Activated T-helper 17 cell treated with anti-CD3 and anti-CD28 coated beads, Interleukin-2, amount 50 U/mL, for 72 hours (primary cell): ENCODE measurements at regions not wholly inside any gene's neighbourhood (a gene's known extent, or its start where the extent isn't known, plus 50 kb on each side); places are given as distances from the start of the nearest gene placed in this dataset.
"Not testable (repeated sequence)": the region's sequence is repeated elsewhere in the genome, so short reads cannot be mapped to it uniquely, and the experiment has no call there.

Experiments used
- ATAC-seq: fragments of 150-1000 bp; cut with Tn5 transposase; replicated peaks from 2 replicates; pipeline ENCODE4 v1.10.0; 2021; ENCODE audit warnings: mild to moderate bottlenecking, moderate library complexity
- H3K27ac Mint-ChIP-seq: one replicate; pipeline ENCODE4 v1.8.0; 2022; ENCODE audit warnings: mixed read lengths
- H3K27me3 Mint-ChIP-seq: one replicate; pipeline ENCODE4 v1.8.0; 2022; ENCODE audit warnings: mixed read lengths
- H3K36me3 Mint-ChIP-seq: one replicate; pipeline ENCODE4 v1.8.0; 2022; ENCODE audit warnings: low read depth, mild to moderate bottlenecking, mixed read lengths
- H3K4me1 Mint-ChIP-seq: one replicate; pipeline ENCODE4 v1.8.0; 2022; ENCODE audit warnings: mixed read lengths
- H3K4me3 Mint-ChIP-seq: one replicate; pipeline ENCODE4 v1.8.0; 2022; ENCODE audit warnings: mild to moderate bottlenecking, mixed read lengths
- H3K9me3 Mint-ChIP-seq: one replicate; pipeline ENCODE4 v1.8.0; 2022; ENCODE audit warnings: mixed read lengths

DNA sequence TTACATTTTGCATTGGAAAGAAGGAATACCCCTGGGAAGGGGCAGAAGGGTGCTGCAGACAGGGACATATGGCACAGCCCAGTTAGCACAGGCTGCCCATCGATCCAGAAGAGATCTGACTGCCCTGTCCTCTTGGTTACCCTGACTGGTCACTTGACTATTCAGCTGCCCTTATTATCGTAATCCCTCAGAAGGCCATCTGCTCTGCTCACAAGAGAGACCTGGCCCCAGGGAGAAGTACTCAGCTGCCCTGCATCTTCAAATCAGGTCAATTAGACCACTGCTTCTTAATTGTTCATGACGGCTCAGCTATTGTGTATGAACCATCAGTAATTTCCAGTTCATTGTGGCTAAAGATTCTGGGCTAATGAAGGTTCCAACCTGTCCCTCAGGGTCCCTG is 345.0 kb downstream of the TLE1 start:
- Mint-ChIP-seq H3K4me3 (no peak overlapping the region), H3K27ac (no peak overlapping the region), H3K9me3 (no peaks in the 10 kb centered on the region), H3K27me3 (no peaks in the 10 kb centered on the region), H3K4me1 (no peaks in the 10 kb centered on the region), H3K36me3 (no peaks in the 10 kb centered on the region)
- no peak for ATAC-seq

DNA sequence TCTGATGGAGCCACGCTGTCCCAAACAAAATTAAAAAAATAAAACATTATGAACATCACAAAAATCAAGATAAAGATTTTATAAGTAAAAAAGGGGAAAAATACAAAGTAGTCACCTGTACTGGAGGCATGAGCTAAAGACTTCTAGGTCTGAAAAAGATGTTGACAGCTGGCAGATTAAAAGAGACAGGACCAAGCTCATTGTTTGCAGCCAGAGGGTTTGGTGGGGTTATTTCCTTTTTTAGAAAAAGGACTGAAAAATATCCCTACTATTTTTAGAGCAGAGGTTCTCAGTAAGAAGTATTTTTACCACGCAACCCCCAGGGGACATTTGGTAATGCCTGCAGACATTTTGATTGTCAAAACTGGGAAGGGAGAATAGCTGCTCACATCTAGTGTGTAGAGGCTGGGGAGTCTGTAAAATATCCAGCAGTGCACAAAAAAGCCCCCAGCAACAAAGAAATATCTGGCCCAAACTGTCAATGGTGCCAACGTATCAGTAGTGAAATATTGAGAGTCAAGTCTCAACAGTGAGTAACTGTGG is 353.4 kb downstream of the TLE1 start:
- H3K9me3 Mint-ChIP-seq: peaks cover 17% of the 10 kb centered on the region
- no peak overlapping the region for H3K4me3 Mint-ChIP-seq
- H3K27ac Mint-ChIP-seq: no peak overlapping the region
- no peaks in the 10 kb centered on the region for H3K27me3 Mint-ChIP-seq
- H3K36me3 Mint-ChIP-seq: no peaks in the 10 kb centered on the region
- no peak for ATAC-seq
- no peaks in the 10 kb centered on the region for H3K4me1 Mint-ChIP-seq

DNA sequence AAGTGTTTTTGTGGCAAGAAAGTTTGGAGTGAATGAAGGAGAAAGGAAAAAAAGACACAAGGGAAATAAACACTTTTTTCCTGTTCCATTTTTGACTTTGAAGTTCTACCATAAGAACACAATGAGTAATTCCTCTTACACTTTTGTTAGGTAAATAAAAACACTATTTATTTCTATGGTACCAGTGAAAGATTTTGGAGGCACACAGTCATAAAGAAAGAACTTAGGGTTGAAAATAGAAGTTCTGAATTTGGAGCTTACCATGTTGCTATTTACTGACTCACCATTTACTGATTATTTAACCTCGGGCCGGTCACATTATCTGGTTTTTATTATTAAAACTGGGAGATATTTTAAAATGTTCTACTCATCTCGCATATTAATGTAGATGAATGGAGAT is 367.8 kb downstream of the TLE1 start:
- no peak overlapping the region for H3K4me3 Mint-ChIP-seq
- ATAC-seq: no peak
- no peaks in the 10 kb centered on the region for H3K4me1 Mint-ChIP-seq
- no peaks in the 10 kb centered on the region for H3K36me3 Mint-ChIP-seq
- H3K27me3 Mint-ChIP-seq: no peaks in the 10 kb centered on the region
- H3K9me3 Mint-ChIP-seq: peaks cover 19% of the 10 kb centered on the region
- H3K27ac Mint-ChIP-seq: no peak overlapping the region

DNA sequence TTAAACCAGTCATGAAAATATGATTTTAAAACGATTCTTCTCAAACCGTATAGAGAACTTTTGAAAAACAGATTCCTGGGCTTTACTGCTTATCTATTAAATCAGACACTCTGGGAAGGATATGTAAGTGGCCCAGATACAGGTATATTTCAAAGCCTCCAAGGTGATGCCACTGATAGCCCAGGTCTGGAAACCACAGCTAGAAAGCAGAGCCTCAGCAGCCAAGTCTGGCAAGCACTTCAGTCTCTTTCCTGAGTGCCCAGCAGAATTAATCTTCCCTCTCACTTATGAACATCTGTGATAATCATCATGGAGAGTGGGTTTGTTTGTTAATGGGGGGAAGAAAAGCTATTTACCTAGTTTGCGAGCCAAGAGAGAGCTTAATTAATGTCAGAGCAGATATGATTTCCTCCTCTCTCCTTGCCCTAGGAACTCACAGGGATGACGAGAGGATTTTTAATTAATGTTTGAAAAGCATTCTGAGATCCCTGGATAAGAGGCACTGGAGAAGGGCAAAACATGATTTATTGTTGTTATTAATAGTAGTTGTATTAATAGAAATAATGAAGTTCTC is 368.4 kb downstream of the TLE1 start:
- Mint-ChIP-seq H3K9me3 (peaks cover 18% of the 10 kb centered on the region), H3K27ac (no peak overlapping the region), H3K4me3 (no peak overlapping the region), H3K4me1 (no peaks in the 10 kb centered on the region), H3K36me3 (no peaks in the 10 kb centered on the region), H3K27me3 (no peaks in the 10 kb centered on the region)
- no peak for ATAC-seq

DNA sequence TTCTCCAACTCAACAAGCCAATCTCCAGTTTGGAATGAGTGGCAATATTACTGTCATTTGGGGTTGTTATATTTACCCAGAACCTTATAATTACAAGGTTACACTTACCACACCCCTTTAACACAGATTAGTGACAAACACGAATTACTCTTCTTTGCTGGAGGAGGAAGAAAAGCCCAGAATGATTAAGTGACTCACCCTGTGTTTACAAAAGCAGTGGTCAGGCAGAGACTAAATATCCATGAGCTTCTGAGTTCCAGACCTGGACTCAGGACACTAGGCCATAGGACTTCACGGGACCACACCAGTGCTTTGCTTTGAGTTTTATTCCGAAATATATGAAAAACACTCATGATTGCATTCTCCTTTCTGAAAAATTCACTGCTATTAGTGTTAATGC is 370.8 kb downstream of the TLE1 start:
- H3K9me3 Mint-ChIP-seq: peaks cover 27% of the 10 kb centered on the region
- H3K27ac Mint-ChIP-seq: no peak overlapping the region
- ATAC-seq: no peak
- no peak overlapping the region for H3K4me3 Mint-ChIP-seq
- no peaks in the 10 kb centered on the region for H3K36me3 Mint-ChIP-seq
- no peaks in the 10 kb centered on the region for H3K27me3 Mint-ChIP-seq
- no peaks in the 10 kb centered on the region for H3K4me1 Mint-ChIP-seq

DNA sequence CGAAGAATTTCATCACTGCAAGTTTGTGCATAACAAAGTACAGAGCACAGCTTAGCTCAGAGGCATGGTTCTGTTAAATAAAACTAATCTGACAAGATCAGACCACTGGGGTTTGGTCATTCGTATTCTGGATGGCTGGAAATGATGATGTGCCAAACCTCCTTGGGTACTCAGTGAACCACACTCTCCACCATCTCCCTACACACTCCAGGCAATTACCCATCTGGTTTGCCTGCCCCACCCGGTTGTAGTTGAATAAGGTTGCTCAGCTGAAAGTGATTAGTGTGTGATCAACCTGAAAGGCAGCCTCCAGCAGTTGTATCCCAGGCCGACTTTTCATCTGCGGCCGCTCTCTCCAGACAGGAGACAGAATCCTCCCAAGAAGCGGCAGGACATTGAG is 371.4 kb downstream of the TLE1 start:
- H3K27ac Mint-ChIP-seq: no peak overlapping the region
- H3K27me3 Mint-ChIP-seq: no peaks in the 10 kb centered on the region
- H3K9me3 Mint-ChIP-seq: peaks cover 28% of the 10 kb centered on the region
- ATAC-seq: no peak
- H3K36me3 Mint-ChIP-seq: no peaks in the 10 kb centered on the region
- no peak overlapping the region for H3K4me3 Mint-ChIP-seq
- no peaks in the 10 kb centered on the region for H3K4me1 Mint-ChIP-seq

DNA sequence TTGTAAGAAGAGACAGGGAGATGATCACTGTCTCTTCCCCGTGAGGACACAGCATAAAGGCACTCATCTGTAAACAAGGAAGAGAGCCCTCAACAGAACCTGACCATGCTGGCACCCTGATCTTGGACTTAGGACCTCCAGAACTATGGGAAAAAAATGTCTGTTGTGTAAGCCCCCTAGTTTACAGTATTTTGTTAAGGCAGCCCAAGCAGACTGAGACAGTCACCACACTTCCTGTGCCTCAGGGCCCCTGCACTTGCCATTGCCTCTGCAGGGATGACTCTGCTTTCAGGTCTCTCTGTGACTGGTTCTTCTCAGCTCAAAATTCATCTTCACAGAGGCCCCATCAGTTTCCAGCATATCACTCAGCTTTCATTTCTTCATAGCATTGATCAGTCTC is 372.1 kb downstream of the TLE1 start:
- Mint-ChIP-seq H3K9me3 (peaks cover 26% of the 10 kb centered on the region), H3K27me3 (no peaks in the 10 kb centered on the region), H3K4me3 (no peak overlapping the region), H3K4me1 (no peaks in the 10 kb centered on the region), H3K27ac (no peak overlapping the region), H3K36me3 (no peaks in the 10 kb centered on the region)
- no peak for ATAC-seq

DNA sequence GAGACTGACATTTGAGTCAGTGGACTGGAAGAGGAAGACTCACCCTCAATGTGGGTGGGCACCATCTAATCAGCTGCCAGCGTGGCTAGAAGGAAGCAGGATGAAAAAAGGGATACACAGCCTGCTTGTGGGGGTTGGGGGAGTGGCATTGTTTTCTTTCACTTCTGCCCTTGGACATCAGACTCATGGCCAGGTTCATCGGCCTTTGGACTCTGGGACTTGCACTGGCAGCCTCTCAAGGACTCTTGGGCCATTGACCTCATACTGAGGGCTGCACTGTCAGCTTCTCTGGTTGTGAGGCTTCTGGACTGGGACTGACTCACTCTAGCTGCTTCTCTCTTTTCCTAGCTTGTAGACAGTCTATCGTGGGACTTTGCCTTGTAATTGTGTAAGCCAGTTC is 374.9 kb downstream of the TLE1 start:
- Mint-ChIP-seq H3K4me1 (no peaks in the 10 kb centered on the region), H3K36me3 (no peaks in the 10 kb centered on the region), H3K9me3 (peaks cover 33% of the 10 kb centered on the region), H3K4me3 (no peak overlapping the region), H3K27ac (no peak overlapping the region), H3K27me3 (no peaks in the 10 kb centered on the region)
- ATAC-seq: no peak

DNA sequence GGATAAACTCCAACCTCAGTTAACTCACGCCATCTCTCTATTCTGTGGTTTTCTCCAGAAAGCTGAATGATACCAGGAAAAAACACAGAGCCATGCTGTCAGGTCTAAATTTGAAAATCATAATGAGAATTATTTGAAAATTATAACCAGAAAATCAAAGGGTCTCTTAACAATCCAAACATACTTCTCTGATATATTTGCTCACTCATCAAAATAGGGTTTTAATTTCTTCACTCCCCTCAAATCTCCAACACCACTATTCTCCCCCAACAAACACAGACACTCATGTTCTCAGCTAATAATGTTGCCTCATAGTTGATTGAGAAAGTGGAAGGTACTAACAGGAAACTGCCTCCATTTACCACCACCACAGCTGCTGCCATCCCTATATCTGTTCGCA is 375.5 kb downstream of the TLE1 start:
- Mint-ChIP-seq H3K9me3 (peaks cover 36% of the 10 kb centered on the region), H3K4me1 (no peaks in the 10 kb centered on the region), H3K4me3 (no peak overlapping the region), H3K27ac (no peak overlapping the region), H3K27me3 (no peaks in the 10 kb centered on the region), H3K36me3 (no peaks in the 10 kb centered on the region)
- no peak for ATAC-seq

DNA sequence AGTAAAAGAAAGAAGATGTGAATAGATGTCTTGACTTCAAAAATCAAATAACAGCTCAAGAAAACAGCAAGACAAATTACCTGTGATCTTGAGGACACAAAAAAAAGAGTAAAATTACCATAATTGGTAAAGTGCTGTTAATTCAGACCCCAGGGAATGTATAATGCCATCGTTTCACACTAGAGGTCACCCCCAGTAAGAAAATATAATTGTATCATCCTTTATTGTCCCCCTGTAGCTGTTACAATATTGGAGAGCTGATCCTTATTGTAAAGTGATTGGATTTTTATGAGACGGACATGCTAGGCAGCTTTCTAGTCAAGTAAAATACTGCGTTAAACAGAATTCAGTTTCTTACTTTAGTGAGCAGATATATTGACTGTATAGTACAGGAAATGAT is 377.0 kb downstream of the TLE1 start:
- H3K27ac Mint-ChIP-seq: no peak overlapping the region
- no peak overlapping the region for H3K4me3 Mint-ChIP-seq
- no peaks in the 10 kb centered on the region for H3K36me3 Mint-ChIP-seq
- no peaks in the 10 kb centered on the region for H3K27me3 Mint-ChIP-seq
- ATAC-seq: no peak
- H3K9me3 Mint-ChIP-seq: peaks cover 31% of the 10 kb centered on the region
- no peaks in the 10 kb centered on the region for H3K4me1 Mint-ChIP-seq

DNA sequence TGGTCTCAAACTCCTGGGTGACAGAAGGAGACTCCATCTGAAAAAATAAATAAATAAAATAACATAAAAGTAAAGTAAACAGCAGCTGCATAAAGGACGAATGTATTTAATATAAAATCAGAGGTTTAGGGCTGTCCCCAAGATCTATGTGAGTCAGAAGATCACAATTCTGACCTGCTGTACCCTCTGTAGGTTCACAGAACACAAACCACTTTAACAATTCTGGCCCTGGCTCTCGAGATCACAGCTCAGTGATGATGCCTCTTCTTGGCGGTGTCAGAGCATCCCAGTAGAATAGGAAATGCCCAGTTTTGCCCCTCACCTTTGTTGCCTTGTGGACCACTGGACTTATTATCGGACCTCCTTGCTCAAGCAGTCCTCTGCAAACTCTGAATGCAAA is 380.9 kb downstream of the TLE1 start:
- Mint-ChIP-seq H3K36me3 (no peaks in the 10 kb centered on the region), H3K27me3 (no peaks in the 10 kb centered on the region), H3K9me3 (peaks cover 19% of the 10 kb centered on the region), H3K27ac (no peak overlapping the region), H3K4me1 (no peaks in the 10 kb centered on the region), H3K4me3 (no peak overlapping the region)
- no peak for ATAC-seq

DNA sequence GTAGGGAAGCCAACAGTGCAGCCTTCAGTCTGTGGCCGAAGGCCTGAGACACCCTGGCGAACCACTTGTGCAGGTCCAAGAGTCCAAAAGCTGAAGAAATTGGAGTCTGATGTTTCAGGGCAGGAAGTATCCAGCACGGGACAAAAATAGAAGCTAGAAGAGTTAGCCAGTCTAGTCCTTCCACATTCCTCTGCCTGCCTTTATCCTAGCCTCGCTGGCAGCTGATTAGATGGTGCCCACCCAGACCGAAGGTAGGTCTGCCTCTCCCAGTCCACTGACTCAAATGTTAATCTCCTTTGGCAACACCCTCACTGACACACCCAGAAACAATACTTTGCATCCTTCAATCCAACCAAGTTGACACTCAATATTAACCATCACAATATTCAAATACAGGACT is 381.6 kb downstream of the TLE1 start:
- H3K4me3 Mint-ChIP-seq, H3K27ac Mint-ChIP-seq, H3K27me3 Mint-ChIP-seq, H3K4me1 Mint-ChIP-seq, ATAC-seq, H3K36me3 Mint-ChIP-seq: not testable (repeated sequence)
- peaks cover 19% of the 10 kb centered on the region for H3K9me3 Mint-ChIP-seq

DNA sequence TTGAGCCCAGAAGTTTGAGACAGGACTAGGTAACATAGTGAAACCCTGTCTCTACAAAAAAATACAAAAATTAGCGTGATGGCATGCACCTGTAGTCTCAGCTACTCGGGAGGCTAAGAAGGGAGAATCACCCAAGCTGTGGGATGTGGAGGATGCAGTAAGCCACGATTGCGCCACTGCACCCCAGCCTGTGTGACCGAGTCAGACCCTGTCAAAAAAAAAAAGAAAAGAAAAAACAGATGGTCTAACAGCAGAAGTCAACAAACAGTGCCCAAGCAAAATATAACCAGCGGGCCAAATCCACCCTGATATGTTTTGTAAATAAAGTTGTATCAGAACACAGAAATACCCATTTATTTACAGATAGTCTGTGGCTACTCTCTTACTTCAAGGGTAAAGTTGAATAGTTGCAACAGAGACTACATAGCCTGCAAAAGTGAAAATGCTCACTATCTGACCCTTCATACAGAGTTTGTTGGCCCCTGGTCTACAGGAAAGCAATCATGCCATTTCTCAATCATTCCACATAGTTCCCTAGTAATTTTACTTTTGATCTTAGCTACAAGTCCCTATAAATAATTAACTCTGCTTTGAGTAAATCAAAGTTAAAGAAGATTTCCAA is 383.7 kb downstream of the TLE1 start:
- Mint-ChIP-seq H3K4me3 (no peak overlapping the region), H3K27ac (no peak overlapping the region), H3K4me1 (no peaks in the 10 kb centered on the region), H3K27me3 (no peaks in the 10 kb centered on the region), H3K9me3 (peaks cover 19% of the 10 kb centered on the region), H3K36me3 (no peaks in the 10 kb centered on the region)
- ATAC-seq: no peak

DNA sequence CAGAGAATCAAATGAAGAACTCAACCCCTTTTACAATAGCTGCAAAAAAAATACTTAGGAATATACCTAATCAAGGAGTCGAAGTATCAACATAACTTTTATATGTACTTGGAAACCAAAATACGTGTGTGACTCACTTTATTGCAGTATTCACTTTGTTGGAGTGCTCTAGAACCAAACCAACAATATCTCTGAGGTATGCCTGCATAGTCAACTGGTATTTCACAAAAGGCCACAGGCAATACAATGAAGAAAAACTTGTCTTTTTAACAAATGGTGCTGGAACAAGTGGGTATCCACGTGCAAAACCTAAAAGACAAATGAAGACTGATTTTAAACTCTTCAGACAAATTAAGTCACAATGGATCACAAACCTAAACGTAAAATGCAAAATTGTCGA is 385.7 kb downstream of the TLE1 start:
- Mint-ChIP-seq H3K4me1 (no peaks in the 10 kb centered on the region), H3K36me3 (no peaks in the 10 kb centered on the region)

DNA sequence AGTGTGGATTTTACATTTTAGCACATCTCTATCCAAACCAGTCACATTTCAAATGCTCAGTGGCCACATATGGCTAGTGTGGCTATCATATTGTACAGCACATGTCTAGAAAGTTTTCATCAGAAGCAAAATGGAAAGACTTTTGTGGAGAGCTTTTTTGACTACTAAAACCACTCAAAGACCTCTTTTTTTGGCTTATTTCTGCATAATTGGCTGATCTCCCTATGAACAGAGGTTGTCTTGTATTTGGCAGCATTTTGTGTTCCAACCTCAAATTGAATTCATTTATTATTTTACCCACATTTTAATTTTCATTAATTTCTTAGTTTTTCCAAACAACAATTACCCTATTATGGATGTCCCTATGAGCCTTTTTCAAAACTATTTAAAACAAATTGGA is 395.7 kb downstream of the TLE1 start:
- no peak overlapping the region for H3K27ac Mint-ChIP-seq
- H3K4me1 Mint-ChIP-seq: no peaks in the 10 kb centered on the region
- peaks cover 16% of the 10 kb centered on the region for H3K9me3 Mint-ChIP-seq
- H3K27me3 Mint-ChIP-seq: no peaks in the 10 kb centered on the region
- no peak for ATAC-seq
- no peaks in the 10 kb centered on the region for H3K36me3 Mint-ChIP-seq
- no peak overlapping the region for H3K4me3 Mint-ChIP-seq

More for the DNA sequence above, 385.7 kb downstream of the TLE1 start:
- peaks cover 11% of the 10 kb centered on the region for H3K9me3 Mint-ChIP-seq
- no peaks in the 10 kb centered on the region for H3K27me3 Mint-ChIP-seq
- no peak overlapping the region for H3K4me3 Mint-ChIP-seq
- H3K27ac Mint-ChIP-seq: no peak overlapping the region
- no peak for ATAC-seq
